ENCODE measurements at regions not wholly inside any gene's neighbourhood (a gene's known extent, or its start where the extent isn't known, plus 50 kb on each side); places are given as distances from the start of the nearest gene placed in this dataset.

GRCh38 chr2:78127424-78127823, 605.2 kb upstream of the LRRTM4 start:
- Histone ChIP-seq H3K4me3 (ENCODE audit: low read length, poor library complexity, severe bottlenecking) (no peak overlapping the region), H4K20me1 (ENCODE audit: insufficient read depth, low read length, poor library complexity, severe bottlenecking) (no peaks in the 10 kb centered on the region), H2AFZ (ENCODE audit: low read length) (no peak overlapping the region), H3F3A (ENCODE audit: low read depth) (no peaks in the 10 kb centered on the region), H3K4me2 (ENCODE audit: low read depth, low read length, poor library complexity, severe bottlenecking) (no peak overlapping the region), H3K9me3 (ENCODE audit: insufficient read depth, low read depth, low read length) (no peaks in the 10 kb centered on the region), H3K79me2 (ENCODE audit: insufficient read depth, low read length) (no peaks in the 10 kb centered on the region), H3K4me1 (ENCODE audit: insufficient read depth, low read length, poor library complexity, severe bottlenecking) (no peaks in the 10 kb centered on the region), H3K9me2 (replicated peaks; ENCODE audit: low read depth, low read length) (no peaks in the 10 kb centered on the region), H3K36me3 (ENCODE audit: insufficient read depth, low read length) (no peaks in the 10 kb centered on the region), H3K27me3 (ENCODE audit: insufficient read depth, low read length, poor library complexity, severe bottlenecking) (no peaks in the 10 kb centered on the region), H3K9ac (ENCODE audit: low read depth, low read length, poor library complexity, severe bottlenecking) (no peak overlapping the region)
- TF ChIP-seq EZH2phosphoT487 (IDR thresholded peaks at IDR 0.05; ENCODE audit: borderline replicate concordance) (no peak), CTCF (conservative IDR thresholded peaks at IDR 0.05; ENCODE audit: low read length) (no peak)

- H3F3A ChIP-seq (ENCODE audit: low read depth) = no peaks in the 10 kb centered on the region
- no peaks in the 10 kb centered on the region for H3K27me3 ChIP-seq (ENCODE audit: insufficient read depth, low read length, poor library complexity, severe bottlenecking)
- no peak overlapping the region for H3K4me2 ChIP-seq (ENCODE audit: low read depth, low read length, poor library complexity, severe bottlenecking)
- H3K36me3 ChIP-seq (ENCODE audit: insufficient read depth, low read length) = no peaks in the 10 kb centered on the region
- TF ChIP-seq CTCF (conservative IDR thresholded peaks at IDR 0.05; ENCODE audit: low read length) (no peak), EZH2phosphoT487 (IDR thresholded peaks at IDR 0.05; ENCODE audit: borderline replicate concordance) (no peak)
- H4K20me1 ChIP-seq (ENCODE audit: insufficient read depth, low read length, poor library complexity, severe bottlenecking) = no peaks in the 10 kb centered on the region
- no peak overlapping the region for H2AFZ ChIP-seq (ENCODE audit: low read length)
- H3K9me3 ChIP-seq (ENCODE audit: insufficient read depth, low read depth, low read length) = no peaks in the 10 kb centered on the region
- H3K9ac ChIP-seq (ENCODE audit: low read depth, low read length, poor library complexity, severe bottlenecking) = no peak overlapping the region
- no peaks in the 10 kb centered on the region for H3K4me1 ChIP-seq (ENCODE audit: insufficient read depth, low read length, poor library complexity, severe bottlenecking)
- no peaks in the 10 kb centered on the region for H3K9me2 ChIP-seq (replicated peaks; ENCODE audit: low read depth, low read length)
- no peak overlapping the region for H3K4me3 ChIP-seq (ENCODE audit: low read length, poor library complexity, severe bottlenecking)
- no peaks in the 10 kb centered on the region for H3K79me2 ChIP-seq (ENCODE audit: insufficient read depth, low read length)
Observed at GRCh38 chr2:78132391-78133370, 610.5 kb upstream of the LRRTM4 start.

GRCh38 chr2:78145395-78145996, 623.3 kb upstream of the LRRTM4 start:
- Histone ChIP-seq H3K4me2 (ENCODE audit: low read depth, low read length, poor library complexity, severe bottlenecking) (no peak overlapping the region), H3K36me3 (ENCODE audit: insufficient read depth, low read length) (no peaks in the 10 kb centered on the region)
- TF ChIP-seq EZH2phosphoT487 (IDR thresholded peaks at IDR 0.05; ENCODE audit: borderline replicate concordance) (no peak), CTCF (conservative IDR thresholded peaks at IDR 0.05; ENCODE audit: low read length) (no peak)

More at GRCh38 chr2:78145395-78145996, 623.3 kb upstream of the LRRTM4 start:
- no peak overlapping the region for H3K9ac ChIP-seq (ENCODE audit: low read depth, low read length, poor library complexity, severe bottlenecking)
- no peaks in the 10 kb centered on the region for H3K9me3 ChIP-seq (ENCODE audit: insufficient read depth, low read depth, low read length)
- no peaks in the 10 kb centered on the region for H3K4me1 ChIP-seq (ENCODE audit: insufficient read depth, low read length, poor library complexity, severe bottlenecking)
- no peaks in the 10 kb centered on the region for H4K20me1 ChIP-seq (ENCODE audit: insufficient read depth, low read length, poor library complexity, severe bottlenecking)
- H3K79me2 ChIP-seq (ENCODE audit: insufficient read depth, low read length) = no peaks in the 10 kb centered on the region
- no peak overlapping the region for H2AFZ ChIP-seq (ENCODE audit: low read length)
- no peaks in the 10 kb centered on the region for H3K9me2 ChIP-seq (replicated peaks; ENCODE audit: low read depth, low read length)
- no peaks in the 10 kb centered on the region for H3F3A ChIP-seq (ENCODE audit: low read depth)
- no peaks in the 10 kb centered on the region for H3K27me3 ChIP-seq (ENCODE audit: insufficient read depth, low read length, poor library complexity, severe bottlenecking)
- no peak overlapping the region for H3K4me3 ChIP-seq (ENCODE audit: low read length, poor library complexity, severe bottlenecking)

Data from Loucy (cell line).